Astrocyte (in vitro differentiated cells and primary cell): ENCODE measurements at regions not wholly inside any gene's neighbourhood (a gene's known extent, or its start where the extent isn't known, plus 50 kb on each side); places are given as distances from the start of the nearest gene placed in this dataset.

Experiments used
- EZH2 ChIP-seq: IDR thresholded peaks from 2 replicates; pipeline ENCODE4 v1.6.1; 2012; ENCODE audit warnings: mild to moderate bottlenecking, low read length, inconsistent platforms; ENCODE audit not compliant: insufficient read depth
- TF ChIP-seq, protein P1 (sequence below): IDR thresholded peaks from 2 replicates; pipeline ENCODE4 v1.5.1; 2011; ENCODE audit warnings: low read depth, mild to moderate bottlenecking, inconsistent platforms, low read length, moderate library complexity; ENCODE audit not compliant: insufficient read depth

DNA sequence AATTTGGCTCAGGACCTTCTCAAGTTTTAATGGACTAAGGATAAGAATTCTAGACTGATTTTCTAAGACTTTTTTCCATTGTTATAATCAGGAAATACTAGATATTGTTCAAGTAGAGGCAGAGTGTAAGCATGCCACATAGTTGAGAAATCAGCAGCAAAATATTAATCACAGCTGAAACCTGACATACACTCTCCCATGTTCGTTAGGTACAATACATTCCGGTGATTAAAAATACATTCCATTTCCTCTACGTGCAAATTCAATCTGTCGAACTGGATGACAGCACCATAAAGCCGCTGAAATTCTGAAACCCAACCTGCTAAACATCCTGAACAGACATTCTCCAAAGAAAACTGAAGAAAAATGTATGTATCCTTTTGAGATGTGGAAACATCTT lies 587.6 kb upstream of the DIPK2B start:
- TF ChIP-seq, protein P1, sequence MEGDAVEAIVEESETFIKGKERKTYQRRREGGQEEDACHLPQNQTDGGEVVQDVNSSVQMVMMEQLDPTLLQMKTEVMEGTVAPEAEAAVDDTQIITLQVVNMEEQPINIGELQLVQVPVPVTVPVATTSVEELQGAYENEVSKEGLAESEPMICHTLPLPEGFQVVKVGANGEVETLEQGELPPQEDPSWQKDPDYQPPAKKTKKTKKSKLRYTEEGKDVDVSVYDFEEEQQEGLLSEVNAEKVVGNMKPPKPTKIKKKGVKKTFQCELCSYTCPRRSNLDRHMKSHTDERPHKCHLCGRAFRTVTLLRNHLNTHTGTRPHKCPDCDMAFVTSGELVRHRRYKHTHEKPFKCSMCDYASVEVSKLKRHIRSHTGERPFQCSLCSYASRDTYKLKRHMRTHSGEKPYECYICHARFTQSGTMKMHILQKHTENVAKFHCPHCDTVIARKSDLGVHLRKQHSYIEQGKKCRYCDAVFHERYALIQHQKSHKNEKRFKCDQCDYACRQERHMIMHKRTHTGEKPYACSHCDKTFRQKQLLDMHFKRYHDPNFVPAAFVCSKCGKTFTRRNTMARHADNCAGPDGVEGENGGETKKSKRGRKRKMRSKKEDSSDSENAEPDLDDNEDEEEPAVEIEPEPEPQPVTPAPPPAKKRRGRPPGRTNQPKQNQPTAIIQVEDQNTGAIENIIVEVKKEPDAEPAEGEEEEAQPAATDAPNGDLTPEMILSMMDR = no peak
- TF ChIP-seq EZH2 = no peak
